GM13976 (cell line): ENCODE measurements at regions not wholly inside any gene's neighbourhood (a gene's known extent, or its start where the extent isn't known, plus 50 kb on each side); places are given as distances from the start of the nearest gene placed in this dataset.

Source experiments
- DNase-seq: peaks from one replicate; pipeline ENCODE4 v3.0.0; 2012; ENCODE audit warnings: low spot score
- CTCF ChIP-seq: IDR thresholded peaks from 2 replicates; pipeline ENCODE4 v1.5.1; 2012; ENCODE audit warnings: borderline replicate concordance, mild to moderate bottlenecking; ENCODE audit not compliant: insufficient read depth; ENCODE audit errors: extremely low read depth, missing control alignments, control extremely low read depth
- in situ Hi-C: fragments of 300-500 bp; cut with MboI; formaldehyde crosslinking; loops from one replicate; pipeline ENCODE4 v1.12.0; 2022; ENCODE audit warnings: low sequenced_read_pairs, mixed read lengths, inconsistent platforms; ENCODE audit not compliant: unreplicated experiment

- DNase-seq, result no peak
- in situ Hi-C loops, result no loop called here
- no peak for TF ChIP-seq CTCF
These were observed 249.6 kb upstream of the VWC2 start for GRCh38 chr7:49523870-49524269.

- no peak for TF ChIP-seq CTCF
- in situ Hi-C loops, result no loop called here
- no peak for DNase-seq
These were observed 246.3 kb upstream of the VWC2 start for GRCh38 chr7:49527182-49527581.

GRCh38 chr7:49530481-49530880 is 243.0 kb upstream of the VWC2 start:
- in situ Hi-C loops, result no loop called here
- no peak for TF ChIP-seq CTCF
- no peak for DNase-seq

GRCh38 chr7:49563693-49564378 is 209.6 kb upstream of the VWC2 start:
- TF ChIP-seq CTCF, result no peak
- DNase-seq, result no peak
- in situ Hi-C loops, result no loop called here

GRCh38 chr7:49564379-49564714 is 209.1 kb upstream of the VWC2 start:
- in situ Hi-C loops, result no loop called here
- DNase-seq, result peak; percentile 40
- TF ChIP-seq CTCF, result no peak

- in situ Hi-C loops, result no loop called here
- DNase-seq, result no peak
- no peak for TF ChIP-seq CTCF
These were observed 195.9 kb upstream of the VWC2 start for GRCh38 chr7:49577576-49577975.
